ENCODE measurements at regions not wholly inside any gene's neighbourhood (a gene's known extent, or its start where the extent isn't known, plus 50 kb on each side); places are given as distances from the start of the nearest gene placed in this dataset.

DNA sequence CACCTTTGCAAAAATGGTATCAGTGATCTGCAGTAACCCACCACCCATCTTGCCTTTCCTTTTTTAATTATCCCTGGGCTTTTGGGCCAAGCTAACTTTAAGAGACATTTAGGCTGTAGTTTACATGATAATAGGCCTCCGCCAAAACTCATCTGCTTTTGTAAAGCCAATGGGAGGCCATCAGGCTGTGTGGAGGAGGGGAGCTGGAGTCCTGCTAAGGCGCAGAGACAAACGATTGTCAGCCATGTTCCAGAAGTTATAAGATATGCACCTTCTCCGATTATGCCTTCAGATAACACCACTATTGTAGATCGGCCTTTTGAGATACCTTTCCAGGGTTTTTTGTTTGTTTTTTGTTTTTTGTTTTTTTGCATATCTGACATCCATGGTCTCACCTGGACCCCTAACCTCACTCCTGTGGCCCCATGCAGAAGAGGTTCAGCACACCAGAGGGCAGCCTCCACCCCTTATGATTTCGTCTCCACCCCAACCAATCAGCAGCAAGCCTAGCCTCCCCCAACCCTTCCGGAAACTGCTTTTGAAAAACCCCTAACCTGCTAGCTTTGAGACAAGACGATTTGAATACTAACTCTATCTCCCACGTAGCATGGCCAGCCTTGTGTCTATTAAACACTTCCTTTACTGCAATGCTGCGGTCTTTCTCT, 113.9 kb upstream of the UBL3 start:
- no peaks in the 10 kb centered on the region for H4K20me1 ChIP-seq (ENCODE audit: insufficient read depth, low read length)
- no peak overlapping the region for H3K9ac ChIP-seq (ENCODE audit: low read depth, low read length)
- no peaks in the 10 kb centered on the region for H3K36me3 ChIP-seq (ENCODE audit: insufficient read depth, low read length)
- H3K9me3 ChIP-seq (ENCODE audit: insufficient read depth, low read length, severe bottlenecking), result peaks cover 5% of the 10 kb centered on the region
- H3K4me1 ChIP-seq (ENCODE audit: insufficient read depth, low read length), result no peaks in the 10 kb centered on the region
- TF ChIP-seq, protein P1, sequence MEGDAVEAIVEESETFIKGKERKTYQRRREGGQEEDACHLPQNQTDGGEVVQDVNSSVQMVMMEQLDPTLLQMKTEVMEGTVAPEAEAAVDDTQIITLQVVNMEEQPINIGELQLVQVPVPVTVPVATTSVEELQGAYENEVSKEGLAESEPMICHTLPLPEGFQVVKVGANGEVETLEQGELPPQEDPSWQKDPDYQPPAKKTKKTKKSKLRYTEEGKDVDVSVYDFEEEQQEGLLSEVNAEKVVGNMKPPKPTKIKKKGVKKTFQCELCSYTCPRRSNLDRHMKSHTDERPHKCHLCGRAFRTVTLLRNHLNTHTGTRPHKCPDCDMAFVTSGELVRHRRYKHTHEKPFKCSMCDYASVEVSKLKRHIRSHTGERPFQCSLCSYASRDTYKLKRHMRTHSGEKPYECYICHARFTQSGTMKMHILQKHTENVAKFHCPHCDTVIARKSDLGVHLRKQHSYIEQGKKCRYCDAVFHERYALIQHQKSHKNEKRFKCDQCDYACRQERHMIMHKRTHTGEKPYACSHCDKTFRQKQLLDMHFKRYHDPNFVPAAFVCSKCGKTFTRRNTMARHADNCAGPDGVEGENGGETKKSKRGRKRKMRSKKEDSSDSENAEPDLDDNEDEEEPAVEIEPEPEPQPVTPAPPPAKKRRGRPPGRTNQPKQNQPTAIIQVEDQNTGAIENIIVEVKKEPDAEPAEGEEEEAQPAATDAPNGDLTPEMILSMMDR (IDR thresholded peaks at IDR 0.05; ENCODE audit: borderline replicate concordance, extremely low read depth, low read length, poor library complexity, severe bottlenecking), result no peak
- no peak for TF ChIP-seq EZH2 (IDR thresholded peaks at IDR 0.05; ENCODE audit: borderline replicate concordance, low read depth, low read length, severe bottlenecking)
- H3K79me2 ChIP-seq (ENCODE audit: insufficient read depth, low read length), result no peaks in the 10 kb centered on the region
- H2AFZ ChIP-seq (ENCODE audit: low read depth, low read length), result no peak overlapping the region
- no peak overlapping the region for H3K27ac ChIP-seq (ENCODE audit: low read length)
- H3K4me3 ChIP-seq (ENCODE audit: low read depth in 1 of 2, low read length in 2 of 2), result no peak overlapping the region
- no peak overlapping the region for H3K4me2 ChIP-seq (ENCODE audit: insufficient read depth, low read length)
- peaks cover 16% of the 10 kb centered on the region for H3K27me3 ChIP-seq (ENCODE audit: insufficient read depth, low read length, poor library complexity)
- no peak for ATAC-seq (ENCODE audit: insufficient read depth, low read depth)
- DNase-seq, result no peak

DNA sequence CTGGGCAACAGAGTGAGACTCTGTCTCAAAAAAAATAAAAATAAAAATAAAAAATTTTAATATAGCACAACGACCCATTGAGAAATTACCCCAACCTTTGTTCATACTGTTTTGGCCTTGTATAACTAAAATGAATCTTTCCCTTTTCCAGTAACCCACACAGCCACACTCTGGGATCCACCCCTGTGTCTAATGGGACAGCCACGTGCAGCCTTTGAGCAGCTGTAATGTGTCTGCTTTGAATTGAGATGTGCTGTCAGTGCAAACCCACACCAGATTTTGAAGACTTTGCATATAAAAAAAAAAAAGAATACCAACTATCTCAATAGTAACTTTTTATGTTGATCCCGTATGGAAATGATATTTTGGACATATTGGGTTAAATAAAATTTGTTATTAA, 112.7 kb upstream of the UBL3 start:
- Histone ChIP-seq H4K20me1 (ENCODE audit: insufficient read depth, low read length) (no peaks in the 10 kb centered on the region), H3K4me2 (ENCODE audit: insufficient read depth, low read length) (no peak overlapping the region), H3K27me3 (ENCODE audit: insufficient read depth, low read length, poor library complexity) (peaks cover 13% of the 10 kb centered on the region), H3K9ac (ENCODE audit: low read depth, low read length) (no peak overlapping the region), H3K4me1 (ENCODE audit: insufficient read depth, low read length) (no peaks in the 10 kb centered on the region), H3K79me2 (ENCODE audit: insufficient read depth, low read length) (no peaks in the 10 kb centered on the region), H3K9me3 (ENCODE audit: insufficient read depth, low read length, severe bottlenecking) (peaks cover 5% of the 10 kb centered on the region), H3K4me3 (ENCODE audit: low read depth in 1 of 2, low read length in 2 of 2) (no peak overlapping the region), H2AFZ (ENCODE audit: low read depth, low read length) (no peak overlapping the region), H3K27ac (ENCODE audit: low read length) (no peak overlapping the region), H3K36me3 (ENCODE audit: insufficient read depth, low read length) (no peaks in the 10 kb centered on the region)
- DNase-seq (no peak), ATAC-seq (ENCODE audit: insufficient read depth, low read depth) (no peak)
- TF ChIP-seq EZH2 (IDR thresholded peaks at IDR 0.05; ENCODE audit: borderline replicate concordance, low read depth, low read length, severe bottlenecking), result no peak

DNA sequence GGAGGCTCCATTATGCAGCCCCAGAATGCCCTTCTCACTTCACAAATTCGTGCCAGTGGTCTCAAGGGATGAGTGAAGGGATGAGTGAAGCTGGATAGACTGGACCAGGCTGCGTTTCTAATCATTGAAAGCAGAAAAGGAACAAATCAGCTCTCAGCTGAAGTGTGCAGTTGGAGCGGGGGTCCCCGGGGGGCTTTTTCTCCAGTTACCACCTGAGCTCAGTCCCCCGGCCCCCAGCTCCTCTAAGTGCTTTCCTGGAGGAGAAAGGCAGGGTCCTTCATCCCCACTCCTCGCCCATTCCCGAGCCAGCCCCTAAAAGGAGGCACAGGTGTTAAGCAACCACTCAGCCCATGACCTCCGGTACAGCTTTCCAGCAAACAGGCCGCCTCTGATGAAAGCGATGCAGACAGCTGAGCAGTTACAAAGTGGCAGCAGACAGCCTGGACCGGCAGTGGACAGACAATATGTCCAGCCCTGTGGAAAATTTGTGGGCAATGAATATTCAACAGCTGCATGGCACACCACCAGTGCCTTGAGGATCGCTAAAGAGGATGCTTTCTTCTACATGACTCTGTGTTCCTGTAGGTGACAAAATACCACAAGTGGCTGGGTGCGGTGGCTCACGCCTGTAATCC, 110.7 kb upstream of the UBL3 start:
- H3K4me2 ChIP-seq (ENCODE audit: insufficient read depth, low read length), result no peak overlapping the region
- no peaks in the 10 kb centered on the region for H3K79me2 ChIP-seq (ENCODE audit: insufficient read depth, low read length)
- peaks cover 20% of the 10 kb centered on the region for H3K27me3 ChIP-seq (ENCODE audit: insufficient read depth, low read length, poor library complexity)
- H4K20me1 ChIP-seq (ENCODE audit: insufficient read depth, low read length), result no peaks in the 10 kb centered on the region
- DNase-seq, result no peak
- no peaks in the 10 kb centered on the region for H3K9me3 ChIP-seq (ENCODE audit: insufficient read depth, low read length, severe bottlenecking)
- H2AFZ ChIP-seq (ENCODE audit: low read depth, low read length), result no peak overlapping the region
- no peak for TF ChIP-seq EZH2 (IDR thresholded peaks at IDR 0.05; ENCODE audit: borderline replicate concordance, low read depth, low read length, severe bottlenecking)
- TF ChIP-seq, protein P1 (IDR thresholded peaks at IDR 0.05; ENCODE audit: borderline replicate concordance, extremely low read depth, low read length, poor library complexity, severe bottlenecking), result no peak
- H3K4me3 ChIP-seq (ENCODE audit: low read depth in 1 of 2, low read length in 2 of 2), result no peak overlapping the region
- no peaks in the 10 kb centered on the region for H3K36me3 ChIP-seq (ENCODE audit: insufficient read depth, low read length)
- no peak overlapping the region for H3K9ac ChIP-seq (ENCODE audit: low read depth, low read length)
- no peak overlapping the region for H3K27ac ChIP-seq (ENCODE audit: low read length)
- no peak for ATAC-seq (ENCODE audit: insufficient read depth, low read depth)
- H3K4me1 ChIP-seq (ENCODE audit: insufficient read depth, low read length), result no peaks in the 10 kb centered on the region

DNA sequence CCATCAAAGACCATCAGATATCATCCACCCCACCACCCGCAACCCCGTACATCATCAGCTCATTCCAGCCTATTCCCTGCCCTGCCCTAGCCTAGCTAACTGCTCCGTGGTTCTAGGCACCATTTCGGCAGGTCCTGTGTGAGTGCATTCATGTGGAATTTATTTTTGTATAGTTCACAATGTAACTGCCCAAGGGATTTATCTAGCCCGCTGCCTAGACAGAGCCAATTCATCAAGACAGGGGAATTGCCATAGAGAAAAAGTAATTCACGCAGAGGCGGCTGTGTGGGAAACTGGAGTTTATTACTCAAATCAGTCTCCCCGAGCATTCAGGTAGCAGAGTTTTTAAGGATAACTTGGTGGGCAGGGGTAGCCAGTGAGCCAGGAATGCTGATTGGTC, 109.2 kb upstream of the UBL3 start:
- H3K4me2 ChIP-seq (ENCODE audit: insufficient read depth, low read length), result no peak overlapping the region
- no peak for ATAC-seq (ENCODE audit: insufficient read depth, low read depth)
- no peak overlapping the region for H3K9ac ChIP-seq (ENCODE audit: low read depth, low read length)
- no peak for DNase-seq
- H3K27ac ChIP-seq (ENCODE audit: low read length), result no peak overlapping the region
- H3K9me3 ChIP-seq (ENCODE audit: insufficient read depth, low read length, severe bottlenecking), result no peaks in the 10 kb centered on the region
- H3K27me3 ChIP-seq (ENCODE audit: insufficient read depth, low read length, poor library complexity), result peaks cover 23% of the 10 kb centered on the region
- TF ChIP-seq EZH2 (IDR thresholded peaks at IDR 0.05; ENCODE audit: borderline replicate concordance, low read depth, low read length, severe bottlenecking), result no peak
- TF ChIP-seq, protein P1 (IDR thresholded peaks at IDR 0.05; ENCODE audit: borderline replicate concordance, extremely low read depth, low read length, poor library complexity, severe bottlenecking), result no peak
- H3K79me2 ChIP-seq (ENCODE audit: insufficient read depth, low read length), result no peaks in the 10 kb centered on the region
- no peak overlapping the region for H2AFZ ChIP-seq (ENCODE audit: low read depth, low read length)
- no peaks in the 10 kb centered on the region for H3K36me3 ChIP-seq (ENCODE audit: insufficient read depth, low read length)
- no peaks in the 10 kb centered on the region for H4K20me1 ChIP-seq (ENCODE audit: insufficient read depth, low read length)
- no peaks in the 10 kb centered on the region for H3K4me1 ChIP-seq (ENCODE audit: insufficient read depth, low read length)
- no peak overlapping the region for H3K4me3 ChIP-seq (ENCODE audit: low read depth in 1 of 2, low read length in 2 of 2)
